GM12891 (cell line): ENCODE measurements at regions not wholly inside any gene's neighbourhood (a gene's known extent, or its start where the extent isn't known, plus 50 kb on each side); places are given as distances from the start of the nearest gene placed in this dataset.

ENCODE experiments used
- DNase-seq: peaks from one replicate; pipeline ENCODE4 v3.0.0; 2011; ENCODE audit warnings: low spot score; ENCODE audit not compliant: insufficient read length
- FAIRE-seq: peaks from 2 replicates; lab custom pipeline; 2011; peaks lifted over from hg19 to GRCh38; lab: Jason Lieb, UNC
- PAX5 ChIP-seq: IDR thresholded peaks from 2 replicates; pipeline ENCODE4 v1.6.1; 2011; ENCODE audit warnings: low read length, moderate library complexity, mild to moderate bottlenecking; ENCODE audit not compliant: insufficient read depth, severe bottlenecking
- POLR2A ChIP-seq: IDR thresholded peaks from 2 replicates; pipeline ENCODE4 v1.6.1; 2011; ENCODE audit warnings: low read depth, low read length, control low read depth
- POLR2AphosphoS5 ChIP-seq: IDR thresholded peaks from 2 replicates; pipeline ENCODE4 v1.6.1; 2011; ENCODE audit warnings: low read depth, low read length, control low read depth
- POU2F2 ChIP-seq: IDR thresholded peaks from 2 replicates; pipeline ENCODE4 v1.6.1; 2011; ENCODE audit warnings: low read depth, mild to moderate bottlenecking, control low read depth, low read length, moderate library complexity
- SPI1 ChIP-seq: IDR thresholded peaks from 2 replicates; pipeline ENCODE4 v1.6.1; 2011; ENCODE audit warnings: low read depth, low read length, control low read depth
- TAF1 ChIP-seq: IDR thresholded peaks from 2 replicates; pipeline ENCODE4 v1.6.1; 2011; ENCODE audit warnings: low read depth, low read length, control low read depth

- FAIRE-seq, result no peak
- no peak for DNase-seq
- TF ChIP-seq POLR2AphosphoS5 (no peak), POU2F2 (no peak), PAX5 (no peak), POLR2A (no peak), TAF1 (no peak), SPI1 (no peak)
Measured at GRCh38 chr5:7053125-7053524, 339.9 kb downstream of the TENT4A start.

- TF ChIP-seq PAX5, result no peak
- TF ChIP-seq TAF1, result no peak
- no peak for TF ChIP-seq POU2F2
- TF ChIP-seq SPI1, result no peak
- no peak for TF ChIP-seq POLR2AphosphoS5
- TF ChIP-seq POLR2A, result no peak
- FAIRE-seq (no peak), DNase-seq (no peak)
Measured at GRCh38 chr5:7053528-7054209, 340.4 kb downstream of the TENT4A start.

DNA sequence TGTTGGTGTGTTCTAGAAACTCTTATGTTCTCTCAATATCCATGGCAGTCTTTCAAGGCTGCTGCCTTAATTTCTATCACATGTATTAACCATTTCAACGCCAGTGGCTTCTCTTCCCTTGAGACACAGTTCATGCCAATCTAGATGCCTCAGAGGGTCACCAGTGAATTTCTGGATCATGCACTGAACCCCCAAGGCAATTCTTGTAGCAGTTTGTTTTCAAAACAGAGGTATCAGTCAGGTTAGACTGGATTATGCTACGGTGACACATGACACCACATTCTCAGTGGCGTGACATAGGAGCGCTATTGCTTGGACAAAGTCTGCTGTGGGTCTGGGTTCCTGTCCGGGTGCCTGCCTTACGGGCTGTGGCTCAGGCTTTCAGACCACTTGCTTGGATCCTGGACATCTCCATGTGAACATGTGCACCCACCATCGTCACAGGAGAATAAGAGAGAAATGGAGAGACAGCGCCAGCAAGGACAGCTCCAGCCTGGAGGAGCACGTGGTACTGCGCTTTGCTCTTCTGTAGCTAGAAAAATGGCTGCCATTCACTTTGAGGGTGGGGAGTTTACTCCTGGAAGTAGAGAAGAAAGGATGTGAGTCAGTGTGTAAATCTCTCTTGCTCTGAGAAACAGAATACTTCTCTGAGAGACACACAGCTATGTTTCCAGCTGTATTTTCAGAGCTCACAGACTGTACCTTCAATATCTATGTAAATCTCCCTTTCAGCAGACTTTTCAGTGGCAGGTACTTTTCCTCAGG is 329.3 kb upstream of the ADCY2 start:
- FAIRE-seq (no peak), DNase-seq (no peak)
- TF ChIP-seq SPI1, result no peak
- no peak for TF ChIP-seq POLR2AphosphoS5
- no peak for TF ChIP-seq POLR2A
- TF ChIP-seq TAF1, result no peak

- DNase-seq (no peak), FAIRE-seq (no peak)
- TF ChIP-seq POLR2AphosphoS5, result no peak
- no peak for TF ChIP-seq POU2F2
- TF ChIP-seq PAX5, result no peak
- TF ChIP-seq POLR2A, result no peak
- no peak for TF ChIP-seq TAF1
- TF ChIP-seq SPI1, result no peak
Measured at GRCh38 chr5:7068156-7068555, 327.8 kb upstream of the ADCY2 start.

GRCh38 chr5:7068899-7069298 is 327.0 kb upstream of the ADCY2 start:
- no peak for DNase-seq
- FAIRE-seq, result no peak
- TF ChIP-seq PAX5 (no peak), SPI1 (no peak), POLR2AphosphoS5 (no peak), POLR2A (no peak), TAF1 (no peak), POU2F2 (no peak)

DNA sequence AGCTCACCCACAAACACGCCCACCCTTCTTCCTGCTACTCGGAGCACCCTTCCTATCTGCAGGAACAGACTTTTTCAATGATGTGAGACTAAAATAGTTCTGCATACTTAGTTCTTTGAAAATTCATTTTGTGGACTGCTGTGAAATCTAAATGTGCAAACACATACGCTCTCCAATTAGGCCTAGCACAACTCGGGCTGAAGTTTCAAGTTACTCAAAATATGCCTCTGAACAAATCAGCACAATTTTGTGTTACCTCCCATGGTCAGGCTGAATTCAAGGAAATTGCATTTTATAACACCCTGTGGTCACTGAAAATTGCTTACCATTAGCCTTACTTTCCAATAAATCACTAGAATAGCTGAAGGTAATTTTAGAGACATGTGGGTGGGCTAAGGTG is 323.8 kb upstream of the ADCY2 start:
- FAIRE-seq, result no peak
- DNase-seq, result no peak
- TF ChIP-seq POLR2AphosphoS5 (no peak), POU2F2 (no peak), PAX5 (no peak), SPI1 (no peak), POLR2A (no peak), TAF1 (no peak)

DNA sequence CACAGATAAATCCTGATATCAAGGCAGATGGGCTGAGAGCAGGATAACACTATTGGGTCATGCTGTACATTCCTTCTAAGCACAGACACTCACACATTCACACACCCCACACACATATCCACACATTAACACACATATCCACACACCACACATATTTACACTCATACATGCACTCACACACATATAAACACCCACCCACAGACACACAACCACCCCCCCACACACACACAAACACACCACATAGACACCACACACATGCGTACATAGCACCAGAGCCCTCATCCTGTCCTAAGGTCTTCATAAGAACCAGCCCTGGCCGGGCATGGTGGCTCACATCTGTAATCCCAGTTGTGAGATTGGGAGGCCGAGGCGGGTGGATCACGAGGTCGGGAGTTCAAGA is 322.3 kb upstream of the ADCY2 start:
- TF ChIP-seq PAX5 (no peak), POLR2AphosphoS5 (no peak), POLR2A (no peak), POU2F2 (no peak), SPI1 (no peak), TAF1 (no peak)
- no peak for FAIRE-seq

GRCh38 chr5:7074176-7074575 is 321.8 kb upstream of the ADCY2 start:
- no peak for TF ChIP-seq POLR2A
- no peak for TF ChIP-seq TAF1
- no peak for TF ChIP-seq POU2F2
- no peak for TF ChIP-seq PAX5
- no peak for TF ChIP-seq SPI1
- no peak for TF ChIP-seq POLR2AphosphoS5
- no peak for DNase-seq
- no peak for FAIRE-seq

More for the DNA sequence above, 322.3 kb upstream of the ADCY2 start:
- DNase-seq, result no peak

GRCh38 chr5:7075470-7075869 is 320.5 kb upstream of the ADCY2 start:
- TF ChIP-seq PAX5, result no peak
- TF ChIP-seq POU2F2, result no peak
- TF ChIP-seq TAF1, result no peak
- no peak for TF ChIP-seq POLR2AphosphoS5
- TF ChIP-seq POLR2A, result no peak
- no peak for TF ChIP-seq SPI1
- DNase-seq (no peak), FAIRE-seq (no peak)

GRCh38 chr5:7078101-7078500 is 317.8 kb upstream of the ADCY2 start:
- FAIRE-seq (no peak), DNase-seq (no peak)
- TF ChIP-seq PAX5, result no peak
- TF ChIP-seq POU2F2, result no peak
- TF ChIP-seq SPI1, result no peak
- TF ChIP-seq TAF1, result no peak

DNA sequence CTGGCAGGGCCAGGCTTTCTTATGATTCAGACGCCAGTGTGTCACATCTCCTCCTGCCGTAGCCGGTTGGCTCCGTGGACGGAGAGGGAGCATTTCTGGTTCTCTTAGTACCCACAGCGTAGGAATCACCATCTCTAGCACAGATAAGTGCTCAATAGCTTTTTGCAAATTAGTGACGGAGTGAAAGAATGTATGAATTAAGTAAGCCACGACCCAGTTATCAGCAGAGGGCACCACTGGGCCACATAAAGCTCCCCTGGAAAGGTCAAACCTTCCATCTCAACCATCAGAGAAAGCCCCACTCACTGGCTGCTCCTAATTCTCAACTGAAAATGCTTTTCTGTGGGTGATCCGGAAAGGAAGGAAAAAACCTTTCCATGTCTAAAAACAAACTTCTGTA is 317.0 kb upstream of the ADCY2 start:
- DNase-seq, result no peak
- TF ChIP-seq POLR2A, result no peak
- FAIRE-seq, result no peak
